Progenitor cell of endocrine pancreas (in vitro differentiated cells): ENCODE measurements at regions not wholly inside any gene's neighbourhood (a gene's known extent, or its start where the extent isn't known, plus 50 kb on each side); places are given as distances from the start of the nearest gene placed in this dataset.
"Not testable (repeated sequence)": the region's sequence is repeated elsewhere in the genome, so short reads cannot be mapped to it uniquely, and the experiment has no call there.

Experiments used
- DNase-seq: peaks from one replicate; pipeline ENCODE4 v3.0.0; 2021; ENCODE audit warnings: low spot score; ENCODE audit not compliant: unreplicated experiment
- H3K27ac Mint-ChIP-seq: 2 replicates; pipeline ENCODE4 v1.8.0; 2021; ENCODE audit warnings: mild to moderate bottlenecking, moderate library complexity, mixed read lengths
- H3K27me3 Mint-ChIP-seq: 2 replicates; pipeline ENCODE4 v1.8.0; 2021; ENCODE audit warnings: mixed read lengths
- H3K36me3 Mint-ChIP-seq: 2 replicates; pipeline ENCODE4 v1.8.0; 2022; ENCODE audit warnings: mixed read lengths; ENCODE audit not compliant: insufficient read depth
- H3K4me1 Mint-ChIP-seq: 2 replicates; pipeline ENCODE4 v1.8.0; 2021; ENCODE audit warnings: low read depth, mixed read lengths
- H3K4me3 Mint-ChIP-seq: 2 replicates; pipeline ENCODE4 v1.8.0; 2021; ENCODE audit warnings: low read depth, mild to moderate bottlenecking, moderate library complexity, mixed read lengths
- H3K9me3 Mint-ChIP-seq: 2 replicates; pipeline ENCODE4 v1.8.0; 2021; ENCODE audit warnings: low read depth, mixed read lengths
- CTCF ChIP-seq: fragments of 200-600 bp; sonication (generic); IDR thresholded peaks from one replicate; pipeline ENCODE4 v1.5.0; 2021; ENCODE audit warnings: antibody characterized with exemption, mild to moderate bottlenecking; ENCODE audit not compliant: unreplicated experiment

- H3K27ac Mint-ChIP-seq, result no peak overlapping the region
- peaks cover 3% of the 10 kb centered on the region for H3K9me3 Mint-ChIP-seq
- no peak for DNase-seq
- H3K36me3 Mint-ChIP-seq, result no peaks in the 10 kb centered on the region
- H3K4me1 Mint-ChIP-seq, result peaks cover 4% of the 10 kb centered on the region
- TF ChIP-seq CTCF, result no peak
- peaks cover 31% of the 10 kb centered on the region for H3K27me3 Mint-ChIP-seq
- no peak overlapping the region for H3K4me3 Mint-ChIP-seq
Observed at GRCh38 chr5:5880077-5880763, 457.7 kb downstream of the ICE1 start.

GRCh38 chr5:5857396-5857795 lies 434.9 kb downstream of the ICE1 start:
- Mint-ChIP-seq H3K27ac (no peak overlapping the region), H3K4me3 (no peak overlapping the region), H3K4me1 (peaks cover 9% of the 10 kb centered on the region), H3K27me3 (peaks cover 21% of the 10 kb centered on the region), H3K36me3 (no peaks in the 10 kb centered on the region), H3K9me3 (no peaks in the 10 kb centered on the region)
- no peak for DNase-seq
- no peak for TF ChIP-seq CTCF

- H3K36me3 Mint-ChIP-seq, result no peaks in the 10 kb centered on the region
- H3K9me3 Mint-ChIP-seq, result no peaks in the 10 kb centered on the region
- H3K4me1 Mint-ChIP-seq, result peaks cover 9% of the 10 kb centered on the region
- TF ChIP-seq CTCF, result no peak
- no peak overlapping the region for H3K4me3 Mint-ChIP-seq
- H3K27ac Mint-ChIP-seq, result no peak overlapping the region
- H3K27me3 Mint-ChIP-seq, result peaks cover 9% of the 10 kb centered on the region
- DNase-seq, result no peak
Observed at GRCh38 chr5:5854087-5854486, 431.6 kb downstream of the ICE1 start.

- Mint-ChIP-seq H3K4me3 (no peak overlapping the region), H3K27ac (no peak overlapping the region), H3K36me3 (no peaks in the 10 kb centered on the region), H3K4me1 (peaks cover 2% of the 10 kb centered on the region), H3K27me3 (no peaks in the 10 kb centered on the region), H3K9me3 (no peaks in the 10 kb centered on the region)
- no peak for DNase-seq
- no peak for TF ChIP-seq CTCF
Observed at GRCh38 chr5:5838493-5838892, 416.0 kb downstream of the ICE1 start.

GRCh38 chr5:5831622-5832021 lies 409.1 kb downstream of the ICE1 start:
- not testable (repeated sequence) for H3K36me3 Mint-ChIP-seq, H3K27ac Mint-ChIP-seq, H3K4me3 Mint-ChIP-seq, H3K9me3 Mint-ChIP-seq, H3K27me3 Mint-ChIP-seq, DNase-seq
- H3K4me1 Mint-ChIP-seq, result peaks cover 17% of the 10 kb centered on the region

- H3K9me3 Mint-ChIP-seq, result peaks cover 5% of the 10 kb centered on the region
- no peak overlapping the region for H3K27ac Mint-ChIP-seq
- peaks cover 22% of the 10 kb centered on the region for H3K4me1 Mint-ChIP-seq
- H3K27me3 Mint-ChIP-seq, result peaks cover 10% of the 10 kb centered on the region
- TF ChIP-seq CTCF, result no peak
- H3K4me3 Mint-ChIP-seq, result no peak overlapping the region
- no peak for DNase-seq
- no peaks in the 10 kb centered on the region for H3K36me3 Mint-ChIP-seq
Observed at GRCh38 chr5:5828619-5829018, 406.1 kb downstream of the ICE1 start.
